ENCODE measurements at regions not wholly inside any gene's neighbourhood (a gene's known extent, or its start where the extent isn't known, plus 50 kb on each side); places are given as distances from the start of the nearest gene placed in this dataset.

DNA sequence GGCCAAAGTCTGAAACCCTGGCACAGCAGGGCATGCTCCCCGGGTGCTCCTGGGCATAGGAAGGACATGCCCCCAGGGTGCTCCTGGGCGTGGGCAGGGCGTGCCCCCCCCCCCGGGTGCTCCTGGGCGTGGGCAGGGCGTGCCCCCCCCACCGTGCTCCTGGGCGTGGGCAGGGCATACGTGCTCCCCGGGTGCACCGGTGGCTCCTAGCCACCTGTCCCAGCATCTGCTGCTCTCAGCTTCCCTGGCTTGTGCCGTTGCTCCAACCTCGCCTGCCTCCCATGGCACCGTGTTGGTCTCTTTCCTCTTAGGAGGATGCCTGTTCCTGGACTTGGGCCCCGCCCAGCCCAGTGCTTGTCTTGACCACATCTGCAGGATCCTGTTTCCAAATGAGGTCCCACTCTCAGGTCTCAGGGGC lies 95.6 kb upstream of the CTDP1 start:
- Mint-ChIP-seq H3K9me3 (no peaks in the 10 kb centered on the region), H3K27ac (no peak overlapping the region), H3K4me1 (ENCODE audit: low read depth) (no peaks in the 10 kb centered on the region), H3K4me3 (no peak overlapping the region), H3K27me3 (no peaks in the 10 kb centered on the region), H3K36me3 (ENCODE audit: low read depth) (no peaks in the 10 kb centered on the region)
- Histone ChIP-seq H3K27ac (ENCODE audit: low read depth in 1 of 2, low read length in 2 of 2) (no peak overlapping the region), H3K9me3 (ENCODE audit: control insufficient read depth in 1 of 2, insufficient read depth in 1 of 2, low read length in 2 of 2) (peaks cover 0 to 3% of the 10 kb centered on the region in 2 experiments), H3K4me3 (ENCODE audit: low read length) (no peak overlapping the region), H3K27me3 (ENCODE audit: control insufficient read depth in 1 of 2, insufficient read depth in 2 of 2, low read length in 2 of 2) (peaks cover 0 to 2% of the 10 kb centered on the region in 2 experiments), H3K36me3 (ENCODE audit: insufficient read depth, low read length) (no peaks in the 10 kb centered on the region), H3K4me1 (ENCODE audit: insufficient read depth, low read length) (no peaks in the 10 kb centered on the region)
- TF ChIP-seq CTCF (IDR thresholded peaks at IDR 0.05), result no peak
- no peak for DNase-seq
- ChIA-PET CTCF (no interaction called here), POLR2A (no interaction called here)
- intact Hi-C loops (cut with DNase I, micrococcal nuclease), result no loop called here
- no peak for ATAC-seq (ENCODE audit: poor library complexity)

- Histone ChIP-seq H3K4me3 (ENCODE audit: low read length) (no peak overlapping the region), H3K27ac (ENCODE audit: low read depth in 1 of 2, low read length in 2 of 2) (no peak overlapping the region), H3K36me3 (ENCODE audit: insufficient read depth, low read length) (no peaks in the 10 kb centered on the region), H3K4me1 (ENCODE audit: insufficient read depth, low read length) (no peaks in the 10 kb centered on the region), H3K9me3 (ENCODE audit: control insufficient read depth in 1 of 2, insufficient read depth in 1 of 2, low read length in 2 of 2) (peaks cover 0 to 3% of the 10 kb centered on the region in 2 experiments), H3K27me3 (ENCODE audit: control insufficient read depth in 1 of 2, insufficient read depth in 2 of 2, low read length in 2 of 2) (peaks cover 0 to 2% of the 10 kb centered on the region in 2 experiments)
- H3K27ac Mint-ChIP-seq, result no peak overlapping the region
- no peaks in the 10 kb centered on the region for H3K36me3 Mint-ChIP-seq (ENCODE audit: low read depth)
- intact Hi-C loops (cut with DNase I, micrococcal nuclease), result no loop called here
- no peaks in the 10 kb centered on the region for H3K9me3 Mint-ChIP-seq
- H3K4me1 Mint-ChIP-seq (ENCODE audit: low read depth), result no peaks in the 10 kb centered on the region
- H3K27me3 Mint-ChIP-seq, result no peaks in the 10 kb centered on the region
- no peak for DNase-seq
- CTCF ChIA-PET, result no interaction called here
- POLR2A ChIA-PET, result no interaction called here
- TF ChIP-seq CTCF (IDR thresholded peaks at IDR 0.05), result no peak
- H3K4me3 Mint-ChIP-seq, result no peak overlapping the region
- ATAC-seq (ENCODE audit: poor library complexity), result no peak
Measured at GRCh38 chr18:79584491-79585394, 94.9 kb upstream of the CTDP1 start.

GRCh38 chr18:79585395-79586370 lies 93.9 kb upstream of the CTDP1 start:
- no peak overlapping the region for H3K4me3 Mint-ChIP-seq
- ATAC-seq (ENCODE audit: poor library complexity) (no peak), DNase-seq (no peak)
- Histone ChIP-seq H3K9me3 (ENCODE audit: control insufficient read depth in 1 of 2, insufficient read depth in 1 of 2, low read length in 2 of 2) (peaks cover 0 to 3% of the 10 kb centered on the region in 2 experiments), H3K27ac (ENCODE audit: low read depth in 1 of 2, low read length in 2 of 2) (no peak overlapping the region), H3K27me3 (ENCODE audit: control insufficient read depth in 1 of 2, insufficient read depth in 2 of 2, low read length in 2 of 2) (peaks cover 0 to 2% of the 10 kb centered on the region in 2 experiments), H3K4me3 (ENCODE audit: low read length) (no peak overlapping the region), H3K4me1 (ENCODE audit: insufficient read depth, low read length) (no peaks in the 10 kb centered on the region), H3K36me3 (ENCODE audit: insufficient read depth, low read length) (no peaks in the 10 kb centered on the region)
- intact Hi-C loops (cut with DNase I, micrococcal nuclease), result no loop called here
- no peak for TF ChIP-seq CTCF (IDR thresholded peaks at IDR 0.05)
- no peaks in the 10 kb centered on the region for H3K9me3 Mint-ChIP-seq
- ChIA-PET POLR2A (no interaction called here), CTCF (no interaction called here)
- H3K36me3 Mint-ChIP-seq (ENCODE audit: low read depth), result no peaks in the 10 kb centered on the region
- no peak overlapping the region for H3K27ac Mint-ChIP-seq
- H3K4me1 Mint-ChIP-seq (ENCODE audit: low read depth), result no peaks in the 10 kb centered on the region
- no peaks in the 10 kb centered on the region for H3K27me3 Mint-ChIP-seq
